Activated CD4-positive, alpha-beta T cell treated with anti-CD3 and anti-CD28 coated beads, Interleukin-2, amount 50 U/mL, for 1 hour (primary cell): ENCODE measurements at regions not wholly inside any gene's neighbourhood (a gene's known extent, or its start where the extent isn't known, plus 50 kb on each side); places are given as distances from the start of the nearest gene placed in this dataset.

ENCODE experiments used
- DNase-seq: peaks from one replicate; pipeline ENCODE4 v3.0.0-alpha.2; 2020

DNA sequence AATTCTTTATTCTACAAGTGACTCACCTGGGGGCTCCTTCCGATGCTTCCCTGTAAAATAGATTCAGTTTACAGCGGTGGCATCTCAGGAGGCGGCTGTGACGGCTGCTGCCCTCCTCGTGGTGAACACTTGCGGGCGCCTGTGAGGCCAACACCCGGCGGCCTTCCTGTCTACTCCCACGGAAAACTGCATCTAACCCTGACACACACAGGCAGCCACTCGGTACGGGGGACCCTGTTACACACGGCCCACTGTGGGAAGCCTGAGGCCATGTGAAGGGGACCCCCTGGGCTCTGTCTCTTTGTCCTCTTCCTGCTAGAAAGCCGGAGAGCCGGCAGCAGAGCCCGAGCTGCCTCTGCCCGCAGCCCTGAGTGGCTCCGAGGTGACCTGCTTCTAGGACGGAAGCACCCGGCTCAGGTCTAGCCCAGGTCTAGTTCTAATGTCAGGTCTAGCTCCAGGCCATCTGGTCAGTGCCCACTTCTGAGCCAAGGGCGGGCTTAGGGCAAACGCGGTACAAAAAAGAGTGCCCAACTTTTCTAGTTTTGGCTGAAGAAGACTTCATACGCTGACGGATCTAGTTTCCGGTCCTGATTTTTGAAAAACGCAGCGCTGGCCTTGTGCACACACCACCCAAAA lies 159.4 kb downstream of the ENGASE start:
- no peak for DNase-seq

DNA sequence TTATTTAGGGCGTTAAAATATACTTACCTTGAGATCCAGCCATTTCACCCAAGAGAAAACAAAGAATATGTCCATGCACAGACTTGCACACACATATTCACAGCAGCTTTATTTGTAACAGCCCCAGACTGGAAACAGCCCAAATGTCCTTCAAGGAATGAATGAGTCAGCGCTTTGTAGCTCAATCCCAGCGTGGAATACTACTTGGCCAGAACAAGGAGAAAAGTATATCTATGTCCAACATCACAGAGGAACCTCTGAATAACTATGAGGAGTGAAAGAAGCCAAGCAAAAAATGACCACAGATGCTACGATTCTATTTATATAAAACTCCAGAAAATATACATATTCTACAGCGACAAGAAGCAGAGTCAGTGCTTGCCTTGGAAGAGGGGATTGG lies 158.3 kb downstream of the ENGASE start:
- DNase-seq, result no peak

DNA sequence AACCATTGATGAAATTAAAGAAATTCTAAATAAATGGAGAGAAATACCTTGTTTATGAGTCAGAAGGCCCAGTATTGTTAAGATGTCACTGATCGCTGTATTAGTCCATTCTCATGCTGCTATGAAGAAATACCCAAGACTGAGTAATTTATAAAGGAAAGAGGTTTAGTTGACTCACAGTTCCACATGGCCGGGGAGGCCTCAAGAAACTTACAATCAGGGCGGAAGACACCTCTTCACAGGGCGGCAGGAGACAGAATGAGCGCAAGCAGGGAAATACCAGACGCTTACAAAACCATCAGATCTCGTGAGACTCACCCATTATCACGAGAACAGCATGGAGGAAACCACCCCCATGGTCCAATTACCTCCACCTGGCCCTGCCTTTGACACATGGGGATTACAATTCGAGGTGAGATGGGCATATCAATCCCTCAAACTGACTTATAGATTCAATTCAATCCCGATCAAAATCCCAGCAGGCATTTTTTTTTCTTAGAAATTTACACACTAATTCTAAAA lies 157.2 kb downstream of the ENGASE start:
- DNase-seq, result no peak

DNA sequence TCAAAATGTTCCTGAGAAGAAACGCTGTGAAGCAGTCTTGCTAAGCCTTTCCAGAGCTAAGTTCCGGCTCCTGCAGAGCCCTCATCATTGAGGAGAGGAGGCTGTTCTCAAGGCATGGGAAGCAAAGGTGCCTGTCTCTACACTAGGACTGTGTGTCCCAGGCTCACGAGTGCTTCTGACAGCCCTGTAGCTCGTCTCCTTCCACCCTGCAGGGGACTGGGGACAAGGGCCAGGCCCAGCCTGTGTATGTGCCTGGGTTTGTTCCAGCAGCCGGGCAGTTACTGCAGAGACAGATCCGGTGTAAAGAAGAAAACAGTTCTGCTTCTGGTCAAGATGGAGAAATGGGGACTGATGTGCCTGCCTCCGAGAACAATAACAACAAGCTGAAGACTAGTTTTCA lies 156.0 kb downstream of the ENGASE start:
- DNase-seq, result no peak

DNA sequence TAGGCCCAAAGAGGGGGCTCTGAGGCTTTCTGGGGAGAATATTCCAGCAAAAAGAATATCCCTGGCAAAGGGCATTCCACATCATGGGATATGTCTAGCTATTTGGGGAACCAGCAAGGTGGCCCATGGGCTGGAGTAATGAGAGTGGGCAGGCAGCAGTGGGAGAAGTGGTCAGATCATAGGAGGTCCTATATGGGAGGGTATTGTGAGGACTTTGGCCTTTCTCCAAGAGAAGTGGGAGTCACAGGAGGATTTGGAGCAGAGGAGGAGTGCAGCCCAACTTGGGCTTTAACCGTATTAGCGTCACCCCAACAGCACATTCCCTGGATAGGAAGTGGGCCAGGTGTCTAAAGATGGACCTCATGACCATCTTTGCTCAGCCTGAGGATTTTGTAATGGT lies 151.4 kb downstream of the ENGASE start:
- no peak for DNase-seq

DNA sequence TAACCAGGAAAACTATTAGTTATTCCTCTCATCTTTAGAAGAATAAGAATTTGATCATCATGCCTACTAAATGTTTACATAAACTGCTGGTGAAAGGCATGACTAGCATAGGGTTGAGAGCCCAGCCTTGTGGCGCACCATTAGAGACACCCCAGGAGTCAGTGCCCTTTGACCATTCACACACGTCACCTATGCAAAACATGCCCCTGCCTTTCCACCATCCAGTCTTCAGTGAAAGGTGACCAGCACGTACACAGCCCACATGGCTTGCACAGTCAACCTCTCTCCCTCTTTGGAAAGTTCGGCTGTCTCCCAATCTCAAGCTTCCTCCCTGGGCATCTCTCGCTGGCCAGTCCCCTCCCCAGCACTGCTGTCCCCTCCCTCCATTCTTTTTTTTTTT lies 150.3 kb downstream of the ENGASE start:
- no peak for DNase-seq

DNA sequence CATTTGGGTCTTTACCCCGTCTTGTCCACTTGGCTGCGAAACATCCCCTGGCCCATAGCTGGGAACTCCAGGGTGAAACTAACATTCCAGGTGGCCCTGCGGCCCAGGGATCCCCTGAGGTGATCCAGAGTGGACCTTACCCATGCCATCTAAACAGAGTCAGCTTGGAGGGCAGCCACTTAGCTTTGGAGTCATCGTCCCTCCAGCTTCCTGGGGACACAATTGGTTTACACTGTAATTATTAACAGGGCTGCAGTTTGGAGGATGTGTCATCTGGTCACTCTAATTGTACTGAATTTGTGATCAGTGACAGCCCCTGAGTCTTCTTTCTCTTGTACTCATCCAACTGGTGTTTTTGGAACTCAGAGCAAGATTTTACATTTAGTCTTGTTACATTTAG lies 149.9 kb downstream of the ENGASE start:
- no peak for DNase-seq

DNA sequence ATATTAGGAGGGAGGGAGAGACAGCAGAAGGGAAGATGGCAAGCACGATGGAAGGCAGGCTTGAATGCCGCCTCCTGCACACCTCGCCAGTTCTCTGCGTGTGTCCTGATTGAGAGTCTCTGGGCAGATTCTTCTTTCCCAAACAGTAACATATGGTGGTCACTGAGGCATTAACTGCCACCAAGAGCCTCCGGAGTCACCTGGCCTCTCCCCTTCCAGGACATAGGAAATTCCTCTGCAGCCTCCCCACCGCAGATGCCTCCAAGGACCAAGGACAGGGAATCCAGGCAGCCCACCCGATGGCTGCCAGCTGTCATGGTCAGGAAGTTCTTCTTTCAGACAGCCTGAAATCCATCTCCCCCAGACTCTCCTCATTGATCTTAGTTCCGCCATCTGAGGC lies 149.3 kb downstream of the ENGASE start:
- DNase-seq, result no peak

DNA sequence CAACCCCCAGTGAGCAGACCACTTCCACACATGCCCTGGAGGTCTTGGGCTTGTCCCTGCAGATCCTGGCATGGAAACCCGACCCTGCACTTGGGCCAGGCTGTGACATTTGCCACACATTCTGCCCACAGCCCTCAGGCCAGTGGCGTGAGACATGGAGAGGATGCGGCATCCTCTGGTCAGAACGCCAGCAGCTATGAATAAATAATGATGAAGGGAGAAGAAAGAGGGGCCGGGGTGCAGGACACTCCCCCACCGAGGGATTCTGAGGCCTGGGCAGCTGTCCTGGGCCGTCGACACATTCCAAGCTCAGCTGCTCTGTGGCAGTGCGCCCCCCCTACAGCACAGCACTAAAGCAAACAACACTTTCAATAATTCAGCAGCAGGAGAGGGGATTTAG lies 148.8 kb downstream of the ENGASE start:
- no peak for DNase-seq

DNA sequence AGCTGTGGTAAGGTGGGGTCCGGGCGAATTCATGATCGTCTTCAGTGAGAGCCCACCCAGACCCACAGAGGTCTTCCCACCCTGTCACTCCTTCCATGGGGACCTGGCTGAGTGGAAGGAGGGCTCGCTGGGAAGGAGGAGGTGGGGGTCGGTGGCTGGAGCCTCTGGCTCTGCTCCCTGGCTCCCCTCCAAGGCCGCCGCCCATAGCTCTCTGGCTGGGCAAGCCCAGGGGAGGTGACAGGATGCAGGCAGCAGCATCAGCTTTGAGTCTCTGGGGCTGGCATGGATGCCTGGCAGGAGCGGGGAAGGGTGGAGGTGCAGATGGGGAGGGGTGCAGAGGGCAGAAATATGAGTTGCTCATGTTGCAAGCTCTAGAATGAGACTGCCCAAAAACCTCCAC lies 147.0 kb downstream of the ENGASE start:
- no peak for DNase-seq

DNA sequence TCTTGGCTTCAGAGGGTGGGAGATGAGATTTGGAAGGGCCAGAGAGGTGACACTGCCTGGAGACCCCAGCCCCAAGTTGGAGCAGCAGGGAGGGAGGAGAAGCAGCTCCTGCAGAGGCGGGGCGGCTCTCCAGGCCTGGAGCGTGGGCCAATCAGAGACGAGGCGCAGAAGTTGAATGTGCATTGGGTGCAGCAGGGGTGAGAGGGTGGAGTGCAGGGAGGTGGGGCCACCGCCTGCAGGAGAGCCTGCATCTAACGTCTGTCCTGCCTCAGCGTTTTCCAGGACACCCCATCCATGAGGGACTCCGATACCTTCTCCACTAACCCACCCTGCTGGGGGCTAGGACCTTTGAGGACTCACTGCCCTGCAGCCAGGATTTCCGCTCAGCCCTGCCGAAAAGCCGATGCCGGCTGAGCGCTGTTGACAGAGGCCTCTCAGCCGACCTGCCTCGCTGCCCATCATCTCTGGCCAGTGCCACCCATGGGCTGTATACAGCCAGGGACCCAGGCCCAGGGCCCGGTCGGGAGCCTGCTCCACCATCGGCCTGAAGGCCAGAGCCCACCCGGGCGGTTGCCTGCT lies 146.2 kb downstream of the ENGASE start:
- no peak for DNase-seq

DNA sequence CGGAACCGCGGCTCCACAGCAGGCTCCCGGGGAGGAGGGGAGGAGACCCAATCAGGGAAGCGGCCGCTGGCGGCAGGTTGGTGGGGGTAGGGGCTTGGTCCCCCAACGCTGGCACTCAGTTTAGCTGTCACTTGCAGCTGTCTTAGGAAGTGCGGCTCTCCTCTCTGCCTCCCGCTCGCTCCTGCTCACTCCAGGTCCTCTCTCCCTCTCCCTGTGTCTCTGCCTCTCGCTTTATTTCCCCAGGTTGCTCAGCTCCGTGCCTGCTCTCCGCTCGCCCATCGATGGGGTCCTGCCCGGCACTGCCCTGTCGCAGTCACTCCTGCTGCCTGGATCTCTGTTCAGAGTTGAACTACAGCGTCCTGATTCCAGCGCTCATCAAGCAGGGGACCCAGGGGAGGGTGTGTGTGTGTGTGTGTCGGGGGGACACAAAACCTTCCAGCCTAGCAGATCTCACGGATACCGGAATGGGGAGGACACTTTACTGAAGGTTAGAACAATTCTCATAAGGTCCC lies 145.6 kb downstream of the ENGASE start:
- no peak for DNase-seq

DNA sequence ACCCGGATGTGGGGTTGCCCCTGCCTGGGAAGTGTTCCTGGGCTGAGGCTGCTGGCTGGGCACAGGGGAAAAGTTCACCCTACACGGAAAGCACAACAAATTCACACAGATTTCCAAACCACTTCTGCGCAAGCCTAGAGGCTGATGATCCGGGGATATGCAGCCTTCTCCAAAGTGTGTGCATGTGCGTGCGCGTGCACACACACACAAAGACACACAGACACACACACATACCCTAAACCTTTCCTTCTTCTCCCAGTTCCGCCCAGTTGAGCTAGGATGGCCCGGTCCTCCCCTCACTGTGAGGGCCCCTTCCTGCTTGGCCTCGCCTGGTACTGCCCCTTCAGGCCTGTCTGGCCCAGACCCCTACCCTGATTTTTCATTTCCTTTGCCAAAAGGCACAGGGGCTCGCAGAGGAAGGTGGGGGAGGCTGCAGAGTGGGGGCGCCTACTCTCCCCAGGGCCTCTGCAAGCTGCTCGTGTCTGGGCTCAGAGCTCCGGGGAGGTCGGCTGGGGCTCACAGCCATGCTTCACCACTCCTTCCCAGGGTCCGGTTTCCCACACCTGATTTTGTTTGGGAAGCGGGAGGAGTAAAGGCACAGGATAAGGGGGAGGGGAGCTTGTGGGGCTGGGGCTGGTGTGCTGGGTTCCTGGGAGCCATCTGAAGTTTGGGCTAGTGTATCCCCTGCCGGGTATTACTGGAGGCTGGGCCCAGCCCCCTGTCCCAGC lies 144.7 kb downstream of the ENGASE start:
- DNase-seq, result no peak

DNA sequence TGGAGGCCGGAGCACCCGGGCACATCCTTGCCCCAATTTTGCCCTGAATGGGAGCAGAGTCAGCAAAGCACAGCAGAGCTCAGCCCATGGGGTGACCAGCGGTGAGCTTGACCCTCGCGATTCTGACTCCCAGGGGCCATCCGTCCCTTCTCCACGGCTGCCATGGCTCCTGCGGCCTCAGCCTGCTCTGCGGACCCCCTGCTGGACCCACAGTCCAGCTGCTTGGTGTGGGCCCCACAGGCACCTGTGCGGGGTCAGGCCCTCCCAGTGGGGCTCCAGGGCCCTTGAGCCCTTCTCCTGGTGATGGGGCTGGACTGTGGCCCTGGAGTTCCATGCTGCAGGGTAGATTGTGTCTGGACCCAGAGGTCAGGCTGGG lies 144.2 kb downstream of the ENGASE start:
- DNase-seq, result no peak

DNA sequence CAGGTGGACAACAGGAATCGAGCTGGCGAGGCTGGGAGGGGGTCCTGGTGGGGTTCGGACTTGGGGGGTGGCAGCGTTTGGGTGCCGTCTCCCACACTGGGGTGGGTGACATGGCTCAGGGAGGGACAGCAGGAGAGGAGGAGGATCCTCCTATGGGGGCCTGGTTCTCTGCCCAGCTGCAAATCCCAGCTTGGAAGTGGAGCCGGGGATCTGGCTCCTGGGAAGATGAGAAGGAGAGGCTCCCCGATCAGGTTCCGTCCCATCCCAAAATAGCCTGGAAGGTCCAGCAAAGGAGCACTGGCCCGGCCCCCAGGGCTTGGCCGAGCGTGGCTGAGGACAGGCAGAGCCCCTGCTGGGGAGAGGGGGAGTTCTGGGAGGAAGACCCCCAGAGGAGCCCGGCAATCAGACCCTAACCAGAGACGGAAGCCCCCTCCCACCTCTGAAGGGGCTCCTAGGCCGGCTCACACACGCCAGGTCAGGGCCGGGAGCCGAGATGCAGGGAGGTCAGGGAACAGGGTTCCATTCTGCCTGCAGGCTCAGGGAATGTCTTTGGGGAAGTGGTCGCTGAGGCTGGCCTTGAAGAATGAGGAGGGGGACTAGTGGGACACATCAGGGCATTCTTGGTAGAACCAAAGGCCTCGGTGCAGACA lies 143.7 kb downstream of the ENGASE start:
- no peak for DNase-seq

DNA sequence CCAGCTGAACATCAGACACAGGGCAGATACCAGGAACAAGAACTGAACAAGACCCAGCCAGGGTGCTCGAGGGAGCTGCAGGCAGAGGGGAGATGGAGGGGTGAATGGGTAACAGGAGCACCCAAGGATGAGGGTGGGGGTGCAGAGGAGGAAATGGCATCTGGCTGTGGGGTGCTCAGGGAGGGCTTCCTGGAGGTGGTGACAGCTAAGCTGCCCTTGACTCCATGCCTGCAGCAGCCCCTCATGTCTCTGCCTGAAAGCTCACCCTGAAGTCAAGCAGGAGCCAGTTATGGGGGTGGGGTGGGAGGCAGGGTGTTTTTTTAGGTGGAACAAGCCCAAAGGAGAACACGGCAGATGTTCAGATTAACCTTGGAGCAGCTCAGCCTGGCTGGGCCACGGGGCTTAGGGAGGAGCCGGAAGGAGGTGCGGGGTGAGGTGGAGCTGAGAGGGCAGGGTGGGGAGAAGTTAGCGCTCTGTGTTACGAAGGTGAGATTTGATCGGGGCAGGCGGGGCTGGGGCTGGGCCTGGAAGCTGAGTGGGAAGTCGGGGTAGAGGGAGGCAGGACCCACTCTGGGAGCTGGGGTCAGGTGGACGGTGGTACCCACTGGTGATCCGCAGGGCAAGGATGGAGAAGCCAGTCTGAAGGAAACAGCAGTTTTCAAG lies 143.0 kb downstream of the ENGASE start:
- no peak for DNase-seq

DNA sequence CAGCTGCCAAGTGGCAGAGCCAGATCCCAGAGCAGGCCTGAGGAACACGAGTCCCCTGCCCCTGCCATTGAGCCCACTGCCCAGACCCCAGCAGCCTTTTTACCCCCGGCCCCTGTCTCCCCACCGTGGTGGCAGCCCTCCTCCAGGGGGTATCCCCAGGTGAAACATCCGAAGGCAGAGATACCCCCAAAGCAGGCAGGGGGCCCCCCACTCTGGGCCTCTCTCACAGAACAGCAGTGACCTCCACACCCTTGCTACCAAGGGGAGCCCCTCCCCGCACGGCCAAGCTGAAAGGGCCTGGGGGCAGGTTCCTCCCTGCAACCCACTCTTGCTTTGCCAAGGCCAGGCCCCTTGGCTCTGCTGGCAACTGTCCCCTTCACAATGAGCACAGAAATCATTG lies 142.2 kb downstream of the ENGASE start:
- DNase-seq, result no peak

DNA sequence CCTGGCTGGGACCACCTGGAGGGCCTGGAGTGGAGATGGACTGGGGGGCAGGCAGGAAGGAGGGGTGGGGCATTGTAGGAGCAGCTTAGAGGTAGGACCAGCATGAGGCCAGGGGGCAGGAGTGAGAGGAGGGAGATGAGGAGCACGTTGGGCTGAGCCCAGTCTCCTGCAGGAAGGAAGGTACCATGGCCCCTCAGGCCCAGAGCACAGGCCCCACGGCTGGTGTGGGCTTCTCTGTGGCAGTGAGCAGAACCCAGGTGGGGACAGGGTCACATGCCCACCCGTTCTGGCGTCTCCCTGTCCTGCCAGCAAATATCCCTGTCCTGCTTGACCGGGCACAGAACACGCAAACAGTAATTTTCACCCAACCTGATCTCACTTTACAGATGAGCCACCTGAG lies 141.8 kb downstream of the ENGASE start:
- DNase-seq, result no peak

DNA sequence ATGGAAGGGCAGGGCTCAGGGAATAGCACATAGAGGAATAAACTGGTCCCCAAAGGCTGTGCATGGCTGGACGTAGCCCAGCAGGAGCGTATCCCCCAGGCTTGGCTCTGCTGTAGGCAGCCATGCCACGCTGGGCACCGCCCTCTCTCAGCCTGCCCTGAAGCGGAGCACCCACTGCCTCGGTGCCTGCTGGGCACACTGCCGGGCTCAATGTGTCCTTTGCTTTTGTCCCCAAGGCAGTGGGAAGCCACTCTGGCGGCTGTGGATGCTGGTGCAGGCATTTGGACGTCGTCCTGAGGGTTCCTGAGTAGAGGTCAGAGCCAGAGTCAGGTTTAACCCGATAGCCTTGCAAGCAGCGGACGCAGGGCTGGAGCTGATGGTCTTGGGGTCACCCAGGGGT lies 141.0 kb downstream of the ENGASE start:
- DNase-seq, result no peak

DNA sequence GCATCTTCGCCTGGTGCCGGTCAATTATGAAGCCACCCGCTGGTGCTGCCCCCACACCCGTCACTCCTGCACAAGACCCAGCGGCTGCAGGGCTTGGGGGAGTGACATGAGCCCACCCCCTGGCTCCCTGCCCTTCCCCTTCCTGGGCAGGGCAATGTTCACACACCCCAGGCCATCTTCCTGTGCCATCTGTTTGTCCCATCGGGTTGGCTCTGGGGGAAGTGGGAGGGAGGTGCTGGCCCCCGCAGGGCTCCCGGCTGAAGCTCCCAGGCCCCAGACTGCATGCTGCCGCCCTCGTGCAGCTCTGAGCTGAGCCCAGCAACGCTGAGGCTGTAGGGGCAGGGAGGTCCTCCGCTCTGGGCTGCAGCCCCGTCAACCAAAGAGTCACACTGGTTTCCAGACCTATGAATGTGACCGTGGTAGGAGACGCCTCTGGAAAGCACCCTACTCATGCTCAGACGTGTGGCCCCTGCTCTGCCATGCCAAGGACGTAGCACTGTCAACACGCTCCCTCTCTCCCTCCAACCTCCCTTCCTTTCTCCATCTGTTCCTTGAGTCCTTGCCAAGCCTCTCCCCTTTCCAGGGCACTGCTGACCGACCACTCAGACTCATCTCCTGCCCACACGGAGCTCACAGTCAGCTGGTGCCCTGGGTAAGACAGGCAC lies 140.4 kb downstream of the ENGASE start:
- no peak for DNase-seq

DNA sequence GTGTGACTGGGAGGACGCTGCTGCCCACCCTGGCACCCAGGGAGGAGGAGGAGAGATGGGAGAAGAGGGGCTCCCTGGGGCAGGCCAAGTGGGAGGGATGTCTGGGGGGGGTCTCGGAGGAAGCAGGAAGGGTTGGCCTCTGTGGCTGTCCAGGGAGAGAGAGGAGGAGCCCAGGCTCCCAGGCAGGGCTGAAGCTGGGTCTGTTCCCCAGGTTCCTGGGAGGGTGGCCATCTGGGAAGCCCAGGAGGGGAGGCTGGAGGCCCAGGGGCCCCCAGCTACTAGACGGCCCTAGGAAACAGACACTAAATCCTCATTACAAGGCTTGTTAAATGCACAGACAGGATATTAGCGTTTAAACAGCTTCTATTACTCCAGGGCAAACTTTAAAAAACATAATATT lies 139.8 kb downstream of the ENGASE start:
- DNase-seq, result no peak

DNA sequence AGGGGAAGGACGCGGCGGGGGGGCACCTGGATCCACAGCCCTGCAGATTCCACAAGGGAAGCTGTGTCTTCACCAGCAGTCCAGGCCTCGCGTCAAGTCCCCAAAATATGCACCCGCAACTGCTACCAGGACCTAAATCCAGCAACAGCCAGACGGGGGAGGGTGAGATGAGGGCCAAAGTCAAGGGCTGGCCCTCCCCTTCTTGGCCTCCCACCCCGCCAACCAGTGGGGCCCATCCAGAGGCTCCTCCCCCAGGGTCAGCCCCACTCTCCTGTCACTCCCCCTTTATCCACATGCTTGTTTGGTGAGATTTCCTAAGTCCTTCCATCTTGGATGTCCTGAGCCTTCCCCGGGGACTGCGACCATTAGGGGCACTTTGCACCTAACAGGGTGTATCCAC lies 138.7 kb downstream of the ENGASE start:
- no peak for DNase-seq
